Left renal cortex interstitium (tissue), 4 donors: ENCODE measurements at regions not wholly inside any gene's neighbourhood (a gene's known extent, or its start where the extent isn't known, plus 50 kb on each side); places are given as distances from the start of the nearest gene placed in this dataset.
"Not testable (repeated sequence)": the region's sequence is repeated elsewhere in the genome, so short reads cannot be mapped to it uniquely, and the experiment has no call there.

Source experiments
- DNase-seq, 4 donors: peaks; one replicate each; pipeline ENCODE4 v3.0.0-alpha.2; 2013; ENCODE audit warnings: low read depth in 4 of 4, low spot score in 2 of 4, missing footprints in 1 of 4

DNA sequence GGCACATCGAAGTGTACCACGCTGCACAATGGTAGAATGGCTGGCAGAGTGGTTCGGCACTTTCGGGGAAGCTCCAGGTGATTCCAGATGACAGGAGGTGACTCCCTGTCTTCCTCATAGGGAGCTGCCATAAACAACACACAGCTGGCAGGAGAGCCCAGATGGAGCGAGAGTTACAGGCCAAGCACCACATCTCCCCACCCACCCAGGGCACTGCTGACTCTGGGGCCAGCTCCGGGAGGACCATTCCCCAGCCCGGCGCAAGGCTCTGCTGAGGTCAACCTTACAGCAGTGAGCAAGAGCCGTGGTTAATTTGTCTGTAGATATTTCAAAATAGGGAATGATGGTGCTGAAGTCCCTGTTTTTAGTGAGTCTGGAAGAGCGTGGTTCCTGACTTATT lies 78.8 kb upstream of the HMGXB4 start:
- no peak for DNase-seq

DNA sequence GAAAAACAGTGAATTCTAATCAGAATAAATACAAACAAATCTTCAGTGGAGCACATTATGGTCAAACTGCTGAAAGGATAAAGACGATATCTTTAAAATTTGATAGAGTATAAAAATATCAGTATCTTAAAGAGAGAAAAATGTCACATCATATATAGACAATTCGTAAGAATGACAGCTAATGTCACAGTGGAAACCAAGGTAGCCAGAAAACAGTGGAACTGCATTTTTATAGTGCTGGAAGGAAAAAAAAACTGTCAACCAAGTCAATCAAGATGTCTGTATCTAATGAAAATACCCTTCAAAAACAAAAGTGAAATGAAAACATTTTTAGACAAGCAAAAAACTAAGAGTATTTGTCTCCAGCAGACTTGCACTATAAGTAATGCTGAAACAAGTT lies 73.4 kb upstream of the HMGXB4 start:
- DNase-seq = no peak

DNA sequence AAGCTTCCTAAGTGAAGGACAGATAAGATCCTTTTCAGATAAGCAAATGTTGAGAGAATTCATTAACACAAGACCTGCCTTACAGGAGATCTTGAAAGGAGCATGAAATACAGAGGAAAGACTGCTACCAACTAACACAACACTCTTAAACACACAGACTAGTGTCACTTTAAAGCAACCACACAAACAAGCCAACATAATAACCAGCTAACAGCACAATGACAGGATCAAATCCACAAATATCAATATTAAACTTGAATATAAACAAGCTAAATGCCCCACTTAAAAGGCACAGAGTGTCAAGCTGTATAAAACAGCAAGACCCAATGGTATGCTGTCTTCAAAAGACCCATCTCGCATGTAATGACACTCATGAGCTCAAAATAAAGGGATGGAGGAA lies 70.8 kb upstream of the HMGXB4 start:
- DNase-seq = no peak

DNA sequence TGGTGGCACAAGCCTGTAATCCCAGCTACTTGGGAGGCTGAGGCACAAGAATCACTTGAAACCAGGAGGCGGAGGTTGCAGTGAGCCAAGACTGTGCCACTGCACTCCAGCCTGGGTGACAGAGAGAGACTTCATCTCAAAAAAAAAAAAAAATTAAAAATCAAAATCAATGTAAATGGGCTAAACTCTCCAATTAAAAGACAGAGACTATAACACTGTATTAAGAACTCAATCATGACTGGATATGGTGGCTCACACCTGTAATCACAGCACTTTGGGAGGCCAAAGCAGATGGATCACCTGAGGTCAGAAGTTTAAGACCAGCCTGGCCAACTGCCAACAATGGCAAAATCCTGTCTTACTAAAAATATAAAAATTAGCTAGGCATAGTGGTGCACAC lies 68.4 kb upstream of the HMGXB4 start:
- DNase-seq = not testable (repeated sequence)

DNA sequence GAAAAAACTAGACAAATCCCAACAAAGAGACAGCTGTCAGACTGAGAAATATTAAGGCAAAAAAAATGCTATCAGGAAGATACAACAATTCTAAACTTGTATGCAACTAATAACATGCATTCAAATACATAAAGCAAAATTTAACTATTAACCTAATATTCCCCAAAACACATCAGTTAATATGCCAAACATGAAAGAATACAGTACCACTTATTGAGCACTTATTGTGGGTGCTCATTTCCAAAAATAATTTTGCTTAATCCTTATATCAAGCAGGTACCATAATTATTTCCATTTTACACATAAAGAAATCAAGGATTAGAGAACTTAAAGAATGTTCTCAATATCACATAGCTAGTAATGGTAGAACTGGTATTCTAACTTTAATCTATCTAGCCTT lies 67.7 kb upstream of the HMGXB4 start:
- DNase-seq = no peak

DNA sequence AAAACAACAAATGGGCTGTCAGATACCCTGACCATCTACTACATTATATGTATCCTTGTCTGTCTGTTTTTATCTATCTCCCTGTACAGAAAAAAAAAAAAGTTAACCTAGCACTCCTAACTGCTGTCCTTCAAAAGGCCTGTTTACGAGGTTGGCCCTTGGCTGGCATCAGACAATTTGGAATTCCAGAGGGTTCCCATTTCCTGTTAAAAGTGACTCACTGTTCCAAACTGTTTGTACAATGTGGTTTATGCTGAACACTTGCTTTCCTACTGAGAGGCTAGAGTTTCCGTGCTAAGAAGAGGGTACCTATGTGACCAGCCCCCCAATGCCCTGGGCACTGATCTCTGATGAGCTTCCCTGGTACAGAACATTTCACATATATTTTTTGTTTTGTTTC lies 65.9 kb upstream of the HMGXB4 start:
- DNase-seq = no peak

DNA sequence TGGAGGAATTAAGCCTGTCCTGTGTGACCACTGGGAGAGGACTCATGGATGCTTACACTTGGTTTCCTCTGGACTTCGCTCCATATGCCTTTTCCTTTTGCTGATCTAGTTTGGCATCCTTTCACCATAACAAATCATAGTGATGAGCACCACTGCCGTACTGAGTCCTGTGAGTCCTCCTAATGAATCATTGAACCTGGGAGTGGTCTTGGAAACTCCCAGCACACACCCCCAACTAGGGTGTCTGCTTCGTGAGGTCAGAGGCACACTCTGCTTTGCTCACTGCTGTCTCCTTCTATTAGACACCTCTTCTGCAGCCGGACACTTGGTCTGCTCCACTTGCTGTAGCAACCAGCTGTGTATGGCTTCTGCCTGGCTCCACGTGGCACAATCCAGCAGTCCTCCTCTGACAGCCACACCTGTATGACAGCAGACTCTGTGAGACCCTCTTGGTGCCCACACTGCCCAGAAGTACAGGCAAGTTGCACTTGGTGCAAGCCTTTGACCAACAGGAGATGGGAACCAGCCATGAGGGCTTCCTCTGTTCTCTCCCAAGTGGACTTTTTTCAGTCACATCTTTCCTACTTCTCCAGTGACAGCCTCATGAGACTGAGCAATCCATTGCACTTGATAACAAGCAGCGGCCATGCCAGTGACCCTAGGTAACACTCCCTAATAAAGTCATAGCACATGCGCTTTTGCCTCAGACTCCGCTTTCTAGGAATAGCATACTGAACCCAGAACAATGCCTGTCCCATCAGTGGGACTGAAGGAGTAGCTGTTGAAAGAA lies 65.0 kb upstream of the HMGXB4 start:
- no peak for DNase-seq

DNA sequence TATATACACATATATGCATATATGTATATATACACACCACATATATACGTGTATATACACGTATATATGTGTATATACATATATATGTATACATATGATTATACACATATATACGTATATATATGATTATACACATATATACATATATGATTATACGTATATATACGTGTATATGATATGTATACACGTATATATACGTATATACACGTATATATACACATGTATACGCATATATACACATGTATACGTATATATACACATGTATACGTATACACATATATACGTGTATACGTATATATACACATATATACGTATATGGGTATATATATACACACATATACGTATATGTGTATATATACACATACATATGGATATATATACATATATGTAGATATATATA lies 62.1 kb upstream of the HMGXB4 start:
- DNase-seq = no peak

DNA sequence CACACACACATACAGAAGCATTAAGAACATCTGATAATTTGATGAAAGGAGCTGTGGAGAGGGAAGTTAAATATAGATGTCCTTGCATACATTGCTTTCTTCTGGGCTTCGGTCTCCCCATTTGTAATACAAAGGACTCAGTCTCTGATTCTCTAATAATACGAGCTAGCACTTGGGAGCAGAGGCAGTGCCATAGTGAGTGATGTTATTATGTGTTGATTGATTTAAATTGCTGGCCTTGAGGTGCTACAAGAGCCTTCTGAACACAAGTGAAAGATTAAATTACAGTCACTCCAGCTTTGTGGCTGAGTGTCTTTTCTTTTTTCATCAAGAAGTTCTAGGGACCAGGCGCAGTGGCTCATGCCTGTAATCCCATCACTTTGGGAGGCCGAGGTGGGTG lies 61.5 kb upstream of the HMGXB4 start:
- DNase-seq = no peak

DNA sequence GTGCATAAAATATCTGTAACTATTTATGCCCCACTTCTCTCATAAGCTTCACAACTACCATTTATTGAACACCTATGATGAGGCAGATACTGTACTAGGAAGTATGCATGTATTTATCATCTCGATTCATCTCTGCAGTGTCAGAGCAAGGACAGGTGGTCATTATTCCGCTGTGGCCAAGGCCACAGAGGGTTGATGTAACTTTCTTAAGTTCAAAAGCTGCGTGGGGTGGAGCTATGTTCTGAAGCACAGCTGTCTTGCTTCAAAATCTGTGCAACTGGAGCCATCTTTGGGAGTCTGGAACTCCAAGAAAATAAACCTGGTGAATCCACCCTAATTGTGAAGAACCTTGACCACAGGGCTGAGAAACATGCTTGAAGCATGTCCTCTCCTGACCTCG lies 60.2 kb upstream of the HMGXB4 start:
- DNase-seq = no peak

DNA sequence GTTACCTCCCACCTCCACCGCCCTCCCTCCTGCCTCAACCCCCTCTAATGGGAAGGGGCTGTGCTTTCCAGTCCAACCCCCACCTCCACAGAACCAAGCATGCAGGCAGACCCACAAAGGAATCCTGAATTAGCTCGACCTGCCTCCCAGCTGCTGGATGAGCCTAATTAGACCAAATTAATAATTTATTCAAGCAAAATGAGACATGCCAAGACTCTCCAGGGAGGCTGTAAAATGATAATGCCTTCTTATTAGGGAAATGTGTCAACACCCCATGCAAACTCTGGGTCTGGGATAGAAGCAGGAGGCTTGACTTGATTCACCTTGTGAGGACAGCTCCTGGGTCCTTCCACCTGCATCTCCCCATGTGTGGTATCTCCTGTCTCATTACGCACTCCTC lies 59.4 kb upstream of the HMGXB4 start:
- DNase-seq = no peak

DNA sequence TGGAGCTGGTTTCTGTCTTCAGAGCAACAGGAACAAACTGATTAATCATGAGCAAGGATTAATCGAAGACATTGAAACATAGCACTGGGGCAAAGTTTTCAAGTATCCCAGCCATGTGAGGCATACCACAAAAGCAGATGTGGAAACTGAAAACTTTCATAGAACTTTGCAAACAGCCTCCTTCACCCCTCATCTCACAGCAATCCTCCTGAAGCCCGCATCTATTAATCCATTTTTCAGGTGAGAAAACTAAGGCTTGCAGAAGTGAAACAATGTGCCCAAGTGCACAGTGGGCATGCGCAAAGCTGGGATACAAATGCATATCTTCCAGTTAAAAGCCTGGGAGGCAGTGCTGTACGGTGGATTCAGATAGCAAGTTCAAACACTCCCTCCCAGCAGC lies 58.6 kb upstream of the HMGXB4 start:
- no peak for DNase-seq

DNA sequence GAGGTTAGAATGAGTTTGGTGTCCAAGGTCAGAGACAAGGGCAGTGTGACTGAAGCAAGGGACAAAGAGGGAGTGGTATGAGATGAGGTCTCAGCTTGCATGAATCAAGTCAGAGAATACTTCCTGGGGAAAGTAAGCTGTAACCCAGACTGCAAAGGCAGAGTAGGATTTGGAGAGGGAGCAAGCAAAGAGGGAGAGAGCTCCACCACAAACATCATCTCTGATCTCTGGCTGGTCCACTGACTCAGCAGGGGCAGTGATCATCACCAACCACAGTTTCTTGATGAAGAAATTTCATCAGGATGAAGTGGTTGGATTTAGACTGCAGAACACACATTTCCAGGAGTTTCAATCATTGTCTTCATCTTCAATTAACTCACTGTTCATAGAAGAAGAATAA lies 54.9 kb upstream of the HMGXB4 start:
- no peak for DNase-seq

DNA sequence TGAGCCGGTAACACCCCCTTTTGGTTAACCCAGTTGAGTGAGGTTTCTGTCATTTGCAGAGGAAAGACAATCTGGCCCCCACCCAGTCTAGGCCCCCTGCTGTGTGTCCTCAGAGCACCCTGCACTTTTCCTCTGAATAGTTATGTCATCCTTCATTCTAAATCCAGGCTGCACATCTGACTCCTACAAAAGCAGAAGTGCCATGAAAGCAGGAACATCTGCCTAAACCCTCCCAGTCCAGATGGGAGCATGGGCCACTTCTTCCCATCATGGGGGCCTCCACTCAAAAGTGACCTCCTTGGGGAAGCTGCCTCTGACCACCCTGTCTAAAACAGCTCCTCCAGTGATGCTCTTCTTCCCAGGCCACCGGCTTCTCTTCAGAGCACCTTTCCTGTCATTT lies 53.7 kb upstream of the HMGXB4 start:
- DNase-seq = no peak

DNA sequence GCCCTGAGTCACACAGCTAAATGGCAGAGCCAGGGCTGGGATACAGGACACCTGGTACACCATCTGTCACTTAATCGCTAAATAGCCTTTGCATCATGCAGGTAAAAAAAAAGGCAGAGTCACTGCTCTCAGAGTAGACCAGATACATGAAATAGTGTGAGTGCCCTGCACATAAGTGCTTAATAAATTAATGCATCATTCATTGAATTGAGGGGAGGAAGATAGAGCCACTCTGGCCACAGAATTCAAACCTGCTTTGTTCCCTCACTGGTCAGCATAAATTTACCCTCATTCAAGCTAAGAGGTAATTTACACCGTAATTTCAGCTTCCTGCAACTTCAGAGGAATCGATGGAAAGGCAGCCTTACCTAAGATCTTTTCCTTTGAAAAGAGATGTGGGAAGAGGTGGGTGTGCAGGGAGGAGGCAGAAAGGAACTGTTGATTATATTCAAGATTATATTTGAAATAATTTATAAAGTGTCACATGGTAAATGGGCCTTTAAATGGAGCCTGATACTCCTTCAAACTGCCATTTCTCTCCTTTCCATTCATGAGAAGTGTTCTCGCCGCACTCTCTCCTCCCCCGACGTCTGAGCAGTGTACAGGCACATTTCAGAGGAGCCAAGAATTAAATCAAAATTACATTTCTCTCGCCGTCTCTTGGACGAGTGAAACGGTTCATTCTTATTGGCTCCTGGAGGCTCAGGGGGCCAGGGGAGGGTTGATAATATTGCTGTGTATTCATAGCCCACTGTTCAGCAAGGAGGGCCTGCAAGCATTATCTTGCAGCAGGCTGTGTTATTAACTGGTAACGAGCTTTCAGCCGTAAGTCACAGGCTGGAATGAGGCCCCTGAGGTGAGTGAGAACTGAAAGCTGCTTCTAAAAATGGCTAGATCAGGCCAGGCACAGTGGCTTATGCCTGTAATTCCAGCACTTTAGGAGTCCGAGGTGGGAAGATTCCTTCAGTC lies 52.2 kb upstream of the HMGXB4 start:
- DNase-seq = peak; percentile 9 to 37 (median 22)

DNA sequence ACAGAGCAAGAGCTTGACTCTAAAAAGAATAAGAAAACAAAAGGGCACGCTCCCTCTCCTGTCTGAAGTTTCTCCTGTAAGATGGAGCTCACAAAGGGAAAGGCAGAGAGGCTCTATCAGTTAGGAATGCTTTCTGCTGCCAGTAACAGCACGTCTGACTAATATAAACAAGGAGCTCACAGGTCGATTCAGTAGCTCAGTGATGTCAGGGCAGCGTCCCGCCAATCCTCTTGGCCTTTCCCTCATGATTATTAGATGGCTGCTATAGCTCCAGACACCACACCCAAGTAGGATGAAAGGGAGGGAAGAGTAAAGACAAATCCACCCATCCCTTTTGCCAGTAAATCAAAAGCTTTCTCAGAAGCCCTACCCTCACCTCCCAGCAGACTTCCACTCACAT lies 51.3 kb upstream of the HMGXB4 start:
- no peak for DNase-seq

DNA sequence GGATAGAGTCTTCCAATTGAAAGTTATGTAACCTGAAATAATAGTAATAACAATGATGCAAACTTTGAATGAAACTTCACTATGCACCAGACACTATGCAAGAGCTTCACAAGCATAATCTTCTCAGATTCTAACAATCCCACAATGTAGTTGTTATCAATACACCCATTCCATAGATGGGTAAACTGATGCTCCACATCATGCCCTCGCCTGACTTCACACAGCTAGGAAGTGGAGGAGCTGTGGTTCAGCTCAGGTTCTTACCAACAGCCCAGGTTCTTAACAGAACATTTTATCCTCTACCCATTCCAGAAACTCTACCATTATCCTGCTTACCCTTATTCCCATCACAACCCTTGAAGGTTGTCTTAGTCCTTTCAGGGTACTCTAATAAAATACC lies 50.4 kb upstream of the HMGXB4 start:
- no peak for DNase-seq
